GM21619 (cell line): ENCODE measurements at regions not wholly inside any gene's neighbourhood (a gene's known extent, or its start where the extent isn't known, plus 50 kb on each side); places are given as distances from the start of the nearest gene placed in this dataset.

Source experiments
- ATAC-seq: cut with Tn5 transposase; IDR thresholded peaks from one replicate; pipeline ENCODE4 v1.9.1; 2021; ENCODE audit not compliant: unreplicated experiment

- no peak for ATAC-seq
These were observed 288.8 kb upstream of the NFE2L3 start for GRCh38 chr7:25863005-25863728.

- no peak for ATAC-seq
These were observed 288.3 kb upstream of the NFE2L3 start for GRCh38 chr7:25863729-25864110.

- ATAC-seq = no peak
These were observed 287.5 kb upstream of the NFE2L3 start for GRCh38 chr7:25864511-25864910.

GRCh38 chr7:25864943-25865751 lies 286.9 kb upstream of the NFE2L3 start:
- ATAC-seq = no peak

- no peak for ATAC-seq
These were observed 283.5 kb upstream of the NFE2L3 start for GRCh38 chr7:25868509-25868908.

GRCh38 chr7:25870574-25870973 lies 281.4 kb upstream of the NFE2L3 start:
- no peak for ATAC-seq

- ATAC-seq = no peak
These were observed 275.9 kb upstream of the NFE2L3 start for GRCh38 chr7:25876092-25876491.

- ATAC-seq = peak; percentile 89
These were observed 273.9 kb upstream of the NFE2L3 start for GRCh38 chr7:25877802-25878789.

GRCh38 chr7:25879799-25880198 lies 272.2 kb upstream of the NFE2L3 start:
- ATAC-seq = no peak

- no peak for ATAC-seq
These were observed 270.5 kb upstream of the NFE2L3 start for GRCh38 chr7:25881317-25882037.

GRCh38 chr7:25882151-25882773 lies 269.7 kb upstream of the NFE2L3 start:
- ATAC-seq = no peak

- no peak for ATAC-seq
These were observed 267.7 kb upstream of the NFE2L3 start for GRCh38 chr7:25884265-25884828.

GRCh38 chr7:25885057-25885576 lies 266.9 kb upstream of the NFE2L3 start:
- no peak for ATAC-seq

GRCh38 chr7:25886387-25887240 lies 265.4 kb upstream of the NFE2L3 start:
- ATAC-seq = no peak

GRCh38 chr7:25887266-25887665 lies 264.7 kb upstream of the NFE2L3 start:
- no peak for ATAC-seq

- ATAC-seq = no peak
These were observed 264.0 kb upstream of the NFE2L3 start for GRCh38 chr7:25887795-25888559.

- no peak for ATAC-seq
These were observed 262.2 kb upstream of the NFE2L3 start for GRCh38 chr7:25889765-25890164.

- ATAC-seq = no peak
These were observed 260.4 kb upstream of the NFE2L3 start for GRCh38 chr7:25891591-25891990.
